Neuronal stem cell (in vitro differentiated cells): ENCODE measurements at regions not wholly inside any gene's neighbourhood (a gene's known extent, or its start where the extent isn't known, plus 50 kb on each side); places are given as distances from the start of the nearest gene placed in this dataset.

Experiments
- DNase-seq: peaks from one replicate; pipeline ENCODE4 v3.0.0-alpha.2; 2013; ENCODE audit warnings: low spot score
- H2AFZ ChIP-seq: one replicate; pipeline ENCODE4 v1.6.1; 2013; ENCODE audit warnings: mild to moderate bottlenecking, low read length, inconsistent platforms
- H2AK5ac ChIP-seq: 2 replicates; pipeline ENCODE4 v1.6.1; 2013; ENCODE audit warnings: low read depth, mild to moderate bottlenecking, inconsistent platforms, low read length, moderate library complexity, mixed read lengths
- H2BK120ac ChIP-seq: 2 replicates; pipeline ENCODE4 v1.6.1; 2013; ENCODE audit warnings: low read depth, mild to moderate bottlenecking, inconsistent platforms, low read length, moderate library complexity, mixed read lengths
- H2BK12ac ChIP-seq: one replicate; pipeline ENCODE4 v1.6.1; 2013; ENCODE audit warnings: low read length, inconsistent platforms
- H2BK15ac ChIP-seq: 2 replicates; pipeline ENCODE4 v1.6.1; 2013; ENCODE audit warnings: mild to moderate bottlenecking, low read length, inconsistent platforms, mixed read lengths
- H2BK5ac ChIP-seq: one replicate; pipeline ENCODE4 v1.6.1; 2013; ENCODE audit warnings: inconsistent platforms, mild to moderate bottlenecking, low read length, moderate library complexity
- H3K14ac ChIP-seq: one replicate; pipeline ENCODE4 v1.6.1; 2013; ENCODE audit warnings: low read length, inconsistent platforms
- H3K18ac ChIP-seq: 2 replicates; pipeline ENCODE4 v1.6.1; 2013; ENCODE audit warnings: low read length, inconsistent platforms
- H3K23ac ChIP-seq: 2 replicates; pipeline ENCODE4 v1.6.1; 2013; ENCODE audit warnings: low read depth, mild to moderate bottlenecking, mixed read lengths, low read length, inconsistent platforms; ENCODE audit not compliant: poor library complexity
- H3K27ac ChIP-seq: replicated peaks from 3 replicates; pipeline ENCODE4 v1.5.1; 2013; ENCODE audit warnings: low read length, inconsistent platforms
- H3K27me3 ChIP-seq, 3 experiments: 2 replicates each; pipeline ENCODE4 v1.6.1; 2013; ENCODE audit warnings: low read length in 3 of 3, mild to moderate bottlenecking in 2 of 3, inconsistent platforms in 1 of 3, low read depth in 1 of 3, mixed read lengths in 1 of 3, moderate library complexity in 1 of 3; ENCODE audit not compliant: control insufficient read depth in 3 of 3, insufficient read depth in 3 of 3
- H3K36me3 ChIP-seq, 2 donors: replicated peaks in 1 of 2; 2 replicates each; pipeline ENCODE4 v1.6.1; 2013; ENCODE audit warnings: low read length in 2 of 2; ENCODE audit not compliant: control insufficient read depth in 2 of 2, insufficient read depth in 2 of 2
- H3K4ac ChIP-seq: 2 replicates; pipeline ENCODE4 v1.6.1; 2013; ENCODE audit warnings: inconsistent platforms, mild to moderate bottlenecking, low read length, moderate library complexity
- H3K4me1 ChIP-seq, 2 donors: 1 replicate in 1 of 2; 2 replicates in 1 of 2; pipeline ENCODE4 v1.6.1; 2013; ENCODE audit warnings: low read length in 2 of 2, low read depth in 1 of 2; ENCODE audit not compliant: control insufficient read depth in 2 of 2, insufficient read depth in 1 of 2
- H3K4me2 ChIP-seq: one replicate; pipeline ENCODE4 v1.6.1; 2013; ENCODE audit warnings: mild to moderate bottlenecking, low read length, inconsistent platforms; ENCODE audit not compliant: insufficient read depth, poor library complexity, severe bottlenecking
- H3K4me3 ChIP-seq, 2 donors: 2 replicates each; pipeline ENCODE4 v1.5.1; 2013; ENCODE audit warnings: low read length in 2 of 2, mild to moderate bottlenecking in 2 of 2, inconsistent platforms in 1 of 2, moderate library complexity in 1 of 2
- H3K79me1 ChIP-seq: one replicate; pipeline ENCODE4 v1.6.1; 2013; ENCODE audit warnings: low read depth, mild to moderate bottlenecking, inconsistent platforms, low read length, moderate library complexity
- H3K9ac ChIP-seq: one replicate; pipeline ENCODE4 v1.6.1; 2013; ENCODE audit warnings: mild to moderate bottlenecking, low read depth, low read length, inconsistent platforms; ENCODE audit not compliant: poor library complexity
- H3K9me3 ChIP-seq, 2 donors: replicated peaks in 1 of 2; 2 replicates each; pipeline versions ENCODE3 to v1.6.1; 2013; ENCODE audit warnings: low read length in 2 of 2, mild to moderate bottlenecking in 2 of 2, inconsistent platforms in 1 of 2, low read depth in 1 of 2, mixed read lengths in 1 of 2, moderate library complexity in 1 of 2; ENCODE audit not compliant: control insufficient read depth in 2 of 2, insufficient read depth in 1 of 2
- H4K8ac ChIP-seq: one replicate; pipeline ENCODE4 v1.6.1; 2013; ENCODE audit warnings: low read depth, mild to moderate bottlenecking, inconsistent platforms, low read length, moderate library complexity
- H4K91ac ChIP-seq: one replicate; pipeline ENCODE4 v1.6.1; 2013; ENCODE audit warnings: low read length, low read depth, mild to moderate bottlenecking, inconsistent platforms; ENCODE audit not compliant: poor library complexity
- WGBS, 2 donors: extraction: QIAGEN DNeasy Blood & Tissue Kit; methylation state at CpG; one replicate each; pipeline ENCODE4 v1.1.7; 2013; ENCODE audit warnings: missing lambda C conversion rate in 2 of 2, mixed read lengths in 1 of 2; ENCODE audit not compliant: insufficient read length in 2 of 2, insufficient replicate concordance in 1 of 2; ENCODE audit errors: extremely low coverage in 2 of 2; 5-methylcytosine and 5-hydroxymethylcytosine counted together

- Histone ChIP-seq H2AFZ (no peak overlapping the region), H3K9me3 (no peaks in the 10 kb centered on the region), H3K79me1 (no peaks in the 10 kb centered on the region), H3K14ac (no peak overlapping the region), H2BK12ac (no peak overlapping the region), H3K4ac (no peak overlapping the region), H3K27ac (no peak overlapping the region), H3K4me2 (no peak overlapping the region), H2AK5ac (no peak overlapping the region), H3K4me3 (no peak overlapping the region), H3K4me1 (no peaks in the 10 kb centered on the region), H3K27me3 (no peaks in the 10 kb centered on the region), H3K23ac (no peak overlapping the region), H4K91ac (no peak overlapping the region), H3K9ac (no peak overlapping the region), H3K36me3 (no peaks in the 10 kb centered on the region), H2BK15ac (no peak overlapping the region), H4K8ac (no peak overlapping the region), H3K18ac (no peak overlapping the region), H2BK5ac (no peak overlapping the region), H2BK120ac (no peak overlapping the region)
- no peak for DNase-seq
These were observed 183.3 kb upstream of the ZBTB20 start for GRCh38 chr3:115330430-115330829.

DNA sequence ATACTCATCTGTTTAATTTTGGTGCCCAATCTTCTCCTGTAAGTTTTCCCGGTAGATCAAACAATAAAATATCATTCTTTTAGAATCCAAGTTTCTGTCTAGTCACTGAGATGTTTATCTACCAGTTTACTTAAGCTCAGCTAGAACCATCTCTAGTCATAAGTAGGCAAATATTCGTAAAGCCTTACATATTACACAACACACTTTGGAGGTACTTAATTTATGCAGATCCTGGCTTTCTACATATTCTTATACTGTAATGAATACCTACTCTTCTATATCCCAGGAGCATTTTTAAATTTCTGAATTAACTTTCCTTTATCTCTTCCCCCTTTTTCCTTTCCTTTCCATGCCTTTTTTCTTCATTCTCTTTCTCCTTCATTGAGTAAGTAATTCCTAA, 185.9 kb upstream of the ZBTB20 start:
- H3K9ac ChIP-seq, result no peak overlapping the region
- H2BK12ac ChIP-seq, result no peak overlapping the region
- no peak overlapping the region for H2BK120ac ChIP-seq
- no peak overlapping the region for H3K14ac ChIP-seq
- DNase-seq, result no peak
- H3K23ac ChIP-seq, result no peak overlapping the region
- H3K79me1 ChIP-seq, result no peaks in the 10 kb centered on the region
- no peaks in the 10 kb centered on the region for H3K9me3 ChIP-seq
- H4K8ac ChIP-seq, result no peak overlapping the region
- no peak overlapping the region for H2AFZ ChIP-seq
- no peak overlapping the region for H2AK5ac ChIP-seq
- no peak overlapping the region for H4K91ac ChIP-seq
- no peak overlapping the region for H3K18ac ChIP-seq
- H2BK15ac ChIP-seq, result no peak overlapping the region
- no peaks in the 10 kb centered on the region for H3K27me3 ChIP-seq
- WGBS, 2 donors, result no CpG with 5 or more reads among the region's 2 CpGs
- no peak overlapping the region for H2BK5ac ChIP-seq
- H3K27ac ChIP-seq, result no peak overlapping the region
- H3K4ac ChIP-seq, result no peak overlapping the region
- H3K36me3 ChIP-seq, result no peaks in the 10 kb centered on the region
- no peak overlapping the region for H3K4me2 ChIP-seq
- H3K4me3 ChIP-seq, result no peak overlapping the region
- H3K4me1 ChIP-seq, result no peaks in the 10 kb centered on the region

- no CpG with 5 or more reads among the region's 4 CpGs for WGBS, 2 donors
- Histone ChIP-seq H4K8ac (no peak overlapping the region), H3K14ac (no peak overlapping the region)
These were observed 189.7 kb upstream of the ZBTB20 start for GRCh38 chr3:115336836-115337235.

DNA sequence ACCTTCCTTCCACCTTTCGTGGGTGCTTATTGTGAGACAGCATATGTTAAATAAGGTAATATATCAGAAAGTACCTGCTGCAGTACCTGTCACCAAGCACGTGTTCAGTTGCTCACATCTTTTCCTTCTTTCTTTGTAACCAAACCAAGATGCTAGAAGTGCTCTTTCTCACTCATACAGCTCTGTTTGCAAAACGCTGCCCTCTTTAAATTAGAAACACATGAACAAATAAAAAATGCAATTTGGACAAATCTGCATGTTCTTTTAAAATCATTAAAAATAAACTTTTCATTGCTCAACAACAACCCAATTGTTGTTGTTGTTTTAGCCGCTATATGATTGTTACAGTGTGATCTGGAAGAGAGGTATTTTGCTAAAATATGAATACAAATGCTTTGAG, 193.5 kb upstream of the ZBTB20 start:
- no peak overlapping the region for H3K4me2 ChIP-seq
- no peak overlapping the region for H4K91ac ChIP-seq
- no peak overlapping the region for H3K4ac ChIP-seq
- no peak for DNase-seq
- no peak overlapping the region for H3K27ac ChIP-seq
- no peak overlapping the region for H2BK5ac ChIP-seq
- no peak overlapping the region for H2BK12ac ChIP-seq
- no peaks in the 10 kb centered on the region for H3K79me1 ChIP-seq
- no peak overlapping the region for H4K8ac ChIP-seq
- H3K27me3 ChIP-seq, result no peaks in the 10 kb centered on the region
- no peak overlapping the region for H3K4me3 ChIP-seq
- H2AK5ac ChIP-seq, result no peak overlapping the region
- no peak overlapping the region for H2AFZ ChIP-seq
- WGBS, 2 donors, result no CpG with 5 or more reads among the region's 4 CpGs
- H3K18ac ChIP-seq, result no peak overlapping the region
- no peaks in the 10 kb centered on the region for H3K9me3 ChIP-seq
- H3K36me3 ChIP-seq, result no peaks in the 10 kb centered on the region
- H3K4me1 ChIP-seq, result peaks cover 0 to 6% of the 10 kb centered on the region in 2 donors
- H2BK15ac ChIP-seq, result no peak overlapping the region
- no peak overlapping the region for H2BK120ac ChIP-seq
- H3K14ac ChIP-seq, result no peak overlapping the region
- no peak overlapping the region for H3K9ac ChIP-seq
- H3K23ac ChIP-seq, result no peak overlapping the region

More at GRCh38 chr3:115336836-115337235, 189.7 kb upstream of the ZBTB20 start:
- Histone ChIP-seq H3K9ac (no peak overlapping the region), H3K36me3 (no peaks in the 10 kb centered on the region), H3K4me1 (peaks cover 0 to 1% of the 10 kb centered on the region in 2 donors), H2BK12ac (no peak overlapping the region), H3K4ac (no peak overlapping the region), H2AFZ (no peak overlapping the region), H4K91ac (no peak overlapping the region), H3K9me3 (no peaks in the 10 kb centered on the region), H2BK5ac (no peak overlapping the region), H3K23ac (no peak overlapping the region), H2AK5ac (no peak overlapping the region), H3K27me3 (no peaks in the 10 kb centered on the region), H2BK15ac (no peak overlapping the region), H3K79me1 (no peaks in the 10 kb centered on the region), H3K18ac (no peak overlapping the region), H3K4me3 (no peak overlapping the region), H3K4me2 (no peak overlapping the region), H2BK120ac (no peak overlapping the region), H3K27ac (no peak overlapping the region)
- DNase-seq, result no peak
